ENCODE measurements at regions not wholly inside any gene's neighbourhood (a gene's known extent, or its start where the extent isn't known, plus 50 kb on each side); places are given as distances from the start of the nearest gene placed in this dataset.

- DNase-seq, result no peak
- H3K4me1 ChIP-seq (ENCODE audit: control insufficient read depth in 3 of 3, insufficient read depth in 2 of 3, low read depth in 1 of 3, low read length in 2 of 3), result no peaks in the 10 kb centered on the region
- no peaks in the 10 kb centered on the region for H3K36me3 ChIP-seq (ENCODE audit: control insufficient read depth in 3 of 3, insufficient read depth in 2 of 3, low read depth in 1 of 3, low read length in 3 of 3)
- FAIRE-seq, result no peak
- H3K9me3 ChIP-seq (ENCODE audit: control insufficient read depth in 2 of 2, insufficient read depth in 1 of 2, low read depth in 1 of 2, low read length in 1 of 2), result no peaks in the 10 kb centered on the region
- 84 to 96% (median 94%) methylated on average over 1 of the region's 1 CpG for WGBS, 3 donors
- H3K4me3 ChIP-seq (ENCODE audit: low read depth in 1 of 3, low read length in 3 of 3), result no peak overlapping the region
- no peaks in the 10 kb centered on the region for H3K27me3 ChIP-seq (ENCODE audit: control insufficient read depth in 3 of 3, insufficient read depth in 3 of 3, low read length in 3 of 3)
- H3K27ac ChIP-seq (ENCODE audit: low read depth in 1 of 3, low read length in 2 of 3), result no peak overlapping the region
These were observed 191.1 kb upstream of the TBL1X start for GRCh38 chrX:9273744-9274143.

GRCh38 chrX:9278475-9279233 is 186.2 kb upstream of the TBL1X start:
- DNase-seq (no peak), FAIRE-seq (no peak)
- Histone ChIP-seq H3K9me3 (ENCODE audit: control insufficient read depth in 2 of 2, insufficient read depth in 1 of 2, low read depth in 1 of 2, low read length in 1 of 2) (no peaks in the 10 kb centered on the region), H3K4me3 (ENCODE audit: low read depth in 1 of 3, low read length in 3 of 3) (no peak overlapping the region), H3K36me3 (ENCODE audit: control insufficient read depth in 3 of 3, insufficient read depth in 2 of 3, low read depth in 1 of 3, low read length in 3 of 3) (no peaks in the 10 kb centered on the region), H3K27me3 (ENCODE audit: control insufficient read depth in 3 of 3, insufficient read depth in 3 of 3, low read length in 3 of 3) (no peaks in the 10 kb centered on the region), H3K4me1 (ENCODE audit: control insufficient read depth in 3 of 3, insufficient read depth in 2 of 3, low read depth in 1 of 3, low read length in 2 of 3) (no peaks in the 10 kb centered on the region), H3K27ac (ENCODE audit: low read depth in 1 of 3, low read length in 2 of 3) (peak overlapping the region; percentile 28 to 70 (median 28))
- WGBS, 3 donors, result 75 to 81% (median 81%) methylated on average over 7 of the region's 7 CpGs

- Histone ChIP-seq H3K27me3 (ENCODE audit: control insufficient read depth in 3 of 3, insufficient read depth in 3 of 3, low read length in 3 of 3) (no peaks in the 10 kb centered on the region), H3K4me1 (ENCODE audit: control insufficient read depth in 3 of 3, insufficient read depth in 2 of 3, low read depth in 1 of 3, low read length in 2 of 3) (no peaks in the 10 kb centered on the region), H3K4me3 (ENCODE audit: low read depth in 1 of 3, low read length in 3 of 3) (no peak overlapping the region), H3K9me3 (ENCODE audit: control insufficient read depth in 2 of 2, insufficient read depth in 1 of 2, low read depth in 1 of 2, low read length in 1 of 2) (no peaks in the 10 kb centered on the region), H3K27ac (ENCODE audit: low read depth in 1 of 3, low read length in 2 of 3) (peak overlapping the region in 2 of 3 donors; percentile 28 to 70), H3K36me3 (ENCODE audit: control insufficient read depth in 3 of 3, insufficient read depth in 2 of 3, low read depth in 1 of 3, low read length in 3 of 3) (no peaks in the 10 kb centered on the region)
- no peak for FAIRE-seq
- DNase-seq, result peak in 1 of 2 donors; percentile 4
- WGBS, 3 donors, result 27 to 43% (median 39%) methylated on average over 3 of the region's 3 CpGs
These were observed 185.7 kb upstream of the TBL1X start for GRCh38 chrX:9279234-9279544.

- no peak for FAIRE-seq
- WGBS, 3 donors, result 86 to 94% (median 93%) methylated on average over 6 of the region's 6 CpGs
These were observed 184.0 kb upstream of the TBL1X start for GRCh38 chrX:9280831-9281230.

GRCh38 chrX:9282325-9282724 is 182.5 kb upstream of the TBL1X start:
- DNase-seq, result no peak
- FAIRE-seq, result no peak
- no peaks in the 10 kb centered on the region for H3K9me3 ChIP-seq (ENCODE audit: control insufficient read depth in 2 of 2, insufficient read depth in 1 of 2, low read depth in 1 of 2, low read length in 1 of 2)
- H3K27me3 ChIP-seq (ENCODE audit: control insufficient read depth in 3 of 3, insufficient read depth in 3 of 3, low read length in 3 of 3), result no peaks in the 10 kb centered on the region
- H3K4me3 ChIP-seq (ENCODE audit: low read depth in 1 of 3, low read length in 3 of 3), result no peak overlapping the region
- no peaks in the 10 kb centered on the region for H3K36me3 ChIP-seq (ENCODE audit: control insufficient read depth in 3 of 3, insufficient read depth in 2 of 3, low read depth in 1 of 3, low read length in 3 of 3)
- 57 to 82% (median 68%) methylated on average over 2 of the region's 2 CpGs for WGBS, 3 donors
- H3K4me1 ChIP-seq (ENCODE audit: control insufficient read depth in 3 of 3, insufficient read depth in 2 of 3, low read depth in 1 of 3, low read length in 2 of 3), result no peaks in the 10 kb centered on the region
- no peak overlapping the region for H3K27ac ChIP-seq (ENCODE audit: low read depth in 1 of 3, low read length in 2 of 3)

More at GRCh38 chrX:9280831-9281230, 184.0 kb upstream of the TBL1X start:
- no peak for DNase-seq
- no peaks in the 10 kb centered on the region for H3K4me1 ChIP-seq (ENCODE audit: control insufficient read depth in 3 of 3, insufficient read depth in 2 of 3, low read depth in 1 of 3, low read length in 2 of 3)
- H3K27me3 ChIP-seq (ENCODE audit: control insufficient read depth in 3 of 3, insufficient read depth in 3 of 3, low read length in 3 of 3), result no peaks in the 10 kb centered on the region
- no peak overlapping the region for H3K4me3 ChIP-seq (ENCODE audit: low read depth in 1 of 3, low read length in 3 of 3)
- no peak overlapping the region for H3K27ac ChIP-seq (ENCODE audit: low read depth in 1 of 3, low read length in 2 of 3)
- no peaks in the 10 kb centered on the region for H3K9me3 ChIP-seq (ENCODE audit: control insufficient read depth in 2 of 2, insufficient read depth in 1 of 2, low read depth in 1 of 2, low read length in 1 of 2)
- no peaks in the 10 kb centered on the region for H3K36me3 ChIP-seq (ENCODE audit: control insufficient read depth in 3 of 3, insufficient read depth in 2 of 3, low read depth in 1 of 3, low read length in 3 of 3)

GRCh38 chrX:9285342-9285771 is 179.5 kb upstream of the TBL1X start:
- no peaks in the 10 kb centered on the region for H3K36me3 ChIP-seq (ENCODE audit: control insufficient read depth in 3 of 3, insufficient read depth in 2 of 3, low read depth in 1 of 3, low read length in 3 of 3)
- no peak overlapping the region for H3K4me3 ChIP-seq (ENCODE audit: low read depth in 1 of 3, low read length in 3 of 3)
- no peak for FAIRE-seq
- no peak for DNase-seq
- WGBS, 3 donors, result 56 to 66% (median 58%) methylated on average over 7 of the region's 7 CpGs
- no peaks in the 10 kb centered on the region for H3K27me3 ChIP-seq (ENCODE audit: control insufficient read depth in 3 of 3, insufficient read depth in 3 of 3, low read length in 3 of 3)
- no peak overlapping the region for H3K27ac ChIP-seq (ENCODE audit: low read depth in 1 of 3, low read length in 2 of 3)
- no peaks in the 10 kb centered on the region for H3K9me3 ChIP-seq (ENCODE audit: control insufficient read depth in 2 of 2, insufficient read depth in 1 of 2, low read depth in 1 of 2, low read length in 1 of 2)
- no peaks in the 10 kb centered on the region for H3K4me1 ChIP-seq (ENCODE audit: control insufficient read depth in 3 of 3, insufficient read depth in 2 of 3, low read depth in 1 of 3, low read length in 2 of 3)

GRCh38 chrX:9286234-9286633 is 178.6 kb upstream of the TBL1X start:
- Histone ChIP-seq H3K36me3 (ENCODE audit: control insufficient read depth in 3 of 3, insufficient read depth in 2 of 3, low read depth in 1 of 3, low read length in 3 of 3) (no peaks in the 10 kb centered on the region), H3K27ac (ENCODE audit: low read depth in 1 of 3, low read length in 2 of 3) (no peak overlapping the region), H3K4me1 (ENCODE audit: control insufficient read depth in 3 of 3, insufficient read depth in 2 of 3, low read depth in 1 of 3, low read length in 2 of 3) (no peaks in the 10 kb centered on the region), H3K4me3 (ENCODE audit: low read depth in 1 of 3, low read length in 3 of 3) (no peak overlapping the region), H3K27me3 (ENCODE audit: control insufficient read depth in 3 of 3, insufficient read depth in 3 of 3, low read length in 3 of 3) (no peaks in the 10 kb centered on the region), H3K9me3 (ENCODE audit: control insufficient read depth in 2 of 2, insufficient read depth in 1 of 2, low read depth in 1 of 2, low read length in 1 of 2) (no peaks in the 10 kb centered on the region)
- FAIRE-seq (no peak), DNase-seq (no peak)
- 81 to 82% (median 81%) methylated on average over 3 of the region's 3 CpGs for WGBS, 3 donors

GRCh38 chrX:9291629-9292028 is 173.2 kb upstream of the TBL1X start:
- no peaks in the 10 kb centered on the region for H3K36me3 ChIP-seq (ENCODE audit: control insufficient read depth in 3 of 3, insufficient read depth in 2 of 3, low read depth in 1 of 3, low read length in 3 of 3)
- 14 to 18% (median 15%) methylated on average over 20 to 22 of the region's 22 CpGs for WGBS, 3 donors
- H3K4me1 ChIP-seq (ENCODE audit: control insufficient read depth in 3 of 3, insufficient read depth in 2 of 3, low read depth in 1 of 3, low read length in 2 of 3), result no peaks in the 10 kb centered on the region
- no peaks in the 10 kb centered on the region for H3K9me3 ChIP-seq (ENCODE audit: control insufficient read depth in 2 of 2, insufficient read depth in 1 of 2, low read depth in 1 of 2, low read length in 1 of 2)
- DNase-seq, result no peak
- no peak overlapping the region for H3K4me3 ChIP-seq (ENCODE audit: low read depth in 1 of 3, low read length in 3 of 3)
- no peak for FAIRE-seq
- peaks cover 0 to 17% (median 0%) of the 10 kb centered on the region in 3 donors for H3K27me3 ChIP-seq (ENCODE audit: control insufficient read depth in 3 of 3, insufficient read depth in 3 of 3, low read length in 3 of 3)
- no peak overlapping the region for H3K27ac ChIP-seq (ENCODE audit: low read depth in 1 of 3, low read length in 2 of 3)

GRCh38 chrX:9293051-9293496 is 171.8 kb upstream of the TBL1X start:
- Histone ChIP-seq H3K36me3 (ENCODE audit: control insufficient read depth in 3 of 3, insufficient read depth in 2 of 3, low read depth in 1 of 3, low read length in 3 of 3) (no peaks in the 10 kb centered on the region), H3K4me1 (ENCODE audit: control insufficient read depth in 3 of 3, insufficient read depth in 2 of 3, low read depth in 1 of 3, low read length in 2 of 3) (no peaks in the 10 kb centered on the region), H3K27ac (ENCODE audit: low read depth in 1 of 3, low read length in 2 of 3) (no peak overlapping the region), H3K9me3 (ENCODE audit: control insufficient read depth in 2 of 2, insufficient read depth in 1 of 2, low read depth in 1 of 2, low read length in 1 of 2) (no peaks in the 10 kb centered on the region), H3K4me3 (ENCODE audit: low read depth in 1 of 3, low read length in 3 of 3) (no peak overlapping the region), H3K27me3 (ENCODE audit: control insufficient read depth in 3 of 3, insufficient read depth in 3 of 3, low read length in 3 of 3) (peaks cover 0 to 17% (median 0%) of the 10 kb centered on the region in 3 donors)
- WGBS, 3 donors, result 8 to 35% (median 26%) methylated on average over 17 to 18 of the region's 18 CpGs
- DNase-seq (no peak), FAIRE-seq (no peak)

Measured in small intestine (tissue), 7 donors.